Neuron (in vitro differentiated cells): ENCODE measurements at regions not wholly inside any gene's neighbourhood (a gene's known extent, or its start where the extent isn't known, plus 50 kb on each side); places are given as distances from the start of the nearest gene placed in this dataset.

Experiments used
- H2AFZ ChIP-seq: one replicate; pipeline ENCODE4 v1.6.1; 2013; ENCODE audit warnings: low read depth, mild to moderate bottlenecking, inconsistent platforms, low read length, moderate library complexity
- H3K27me3 ChIP-seq: one replicate; pipeline ENCODE4 v1.6.1; 2013; ENCODE audit warnings: low read length; ENCODE audit not compliant: insufficient read depth
- H3K36me3 ChIP-seq: one replicate; pipeline ENCODE4 v1.6.1; 2013; ENCODE audit warnings: low read length; ENCODE audit not compliant: insufficient read depth
- H3K4me1 ChIP-seq: one replicate; pipeline ENCODE4 v1.6.1; 2013; ENCODE audit warnings: low read length; ENCODE audit not compliant: insufficient read depth
- H3K4me3 ChIP-seq: 2 replicates; pipeline ENCODE4 v1.5.1; 2013; ENCODE audit warnings: mild to moderate bottlenecking, low read length, moderate library complexity
- H3K9me3 ChIP-seq: one replicate; pipeline ENCODE4 v1.6.1; 2013; ENCODE audit warnings: low read length

DNA sequence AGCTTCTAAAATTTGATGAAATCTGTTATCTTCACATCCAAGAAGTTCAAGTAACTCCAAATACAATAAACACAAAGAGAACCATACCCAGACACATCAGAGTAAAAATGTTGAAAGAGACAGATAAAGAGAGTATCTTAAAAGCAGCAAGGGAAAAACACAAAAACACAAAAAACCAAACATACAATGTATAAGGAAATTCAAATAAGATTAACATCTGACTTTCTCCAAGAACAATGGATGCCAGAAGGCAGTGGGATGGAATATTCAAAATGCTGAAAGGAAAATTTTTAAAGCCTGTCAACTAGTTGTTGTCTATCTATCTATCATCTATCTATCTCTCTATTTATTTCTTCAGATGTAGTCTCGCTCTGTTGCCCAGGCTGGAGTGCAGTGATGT, 72.4 kb upstream of the MKLN1 start:
- H2AFZ ChIP-seq = no peak overlapping the region
- no peak overlapping the region for H3K4me3 ChIP-seq
- peaks cover 2% of the 10 kb centered on the region for H3K9me3 ChIP-seq
- no peaks in the 10 kb centered on the region for H3K4me1 ChIP-seq
- H3K36me3 ChIP-seq = no peaks in the 10 kb centered on the region
- H3K27me3 ChIP-seq = no peaks in the 10 kb centered on the region

DNA sequence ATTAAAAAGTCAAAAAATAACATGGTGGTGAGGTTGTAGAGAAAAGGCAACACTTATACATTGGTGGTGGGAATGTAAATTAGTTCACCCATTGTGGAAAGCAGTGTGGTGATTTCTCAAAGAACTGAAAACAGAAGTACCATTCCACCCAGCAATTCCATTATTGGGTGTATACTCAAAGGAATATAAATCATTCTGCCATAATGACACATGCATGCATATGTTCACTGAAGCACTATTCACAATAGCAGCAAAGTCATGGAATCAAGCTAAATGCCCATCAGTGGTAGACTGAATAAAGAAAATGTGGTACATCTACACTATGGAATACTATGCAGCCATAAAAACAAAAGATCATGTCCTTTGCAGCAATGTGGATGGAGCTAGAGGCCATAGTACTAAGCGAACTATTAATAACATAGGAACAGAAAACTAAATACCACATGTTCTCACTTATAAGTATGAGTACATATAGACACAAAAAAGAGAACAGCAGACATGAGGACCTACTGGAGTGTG, 66.1 kb upstream of the MKLN1 start:
- Histone ChIP-seq H3K27me3 (no peaks in the 10 kb centered on the region), H3K36me3 (no peaks in the 10 kb centered on the region), H3K9me3 (no peaks in the 10 kb centered on the region), H3K4me3 (no peak overlapping the region), H2AFZ (no peak overlapping the region), H3K4me1 (no peaks in the 10 kb centered on the region)

DNA sequence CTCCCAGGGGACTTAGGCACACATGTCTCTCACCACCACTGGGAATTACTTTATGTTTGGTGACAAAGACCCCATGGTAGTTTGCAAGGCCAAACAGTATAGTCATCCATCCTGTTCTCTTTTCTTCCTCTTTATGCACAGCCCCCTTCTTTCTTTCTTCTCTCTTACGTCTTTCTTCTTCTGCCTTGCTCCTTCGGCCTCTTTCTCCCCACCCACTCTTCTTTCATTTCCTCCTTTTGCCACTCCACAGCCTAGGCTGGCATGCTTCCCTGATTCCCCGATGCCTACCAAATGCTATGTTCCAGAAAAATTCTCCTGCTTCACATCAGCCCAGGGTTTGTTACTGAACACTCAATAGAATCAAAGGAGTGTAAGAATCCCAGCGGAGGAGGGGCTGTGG, 62.4 kb upstream of the MKLN1 start:
- no peaks in the 10 kb centered on the region for H3K4me1 ChIP-seq
- H3K9me3 ChIP-seq = no peaks in the 10 kb centered on the region

DNA sequence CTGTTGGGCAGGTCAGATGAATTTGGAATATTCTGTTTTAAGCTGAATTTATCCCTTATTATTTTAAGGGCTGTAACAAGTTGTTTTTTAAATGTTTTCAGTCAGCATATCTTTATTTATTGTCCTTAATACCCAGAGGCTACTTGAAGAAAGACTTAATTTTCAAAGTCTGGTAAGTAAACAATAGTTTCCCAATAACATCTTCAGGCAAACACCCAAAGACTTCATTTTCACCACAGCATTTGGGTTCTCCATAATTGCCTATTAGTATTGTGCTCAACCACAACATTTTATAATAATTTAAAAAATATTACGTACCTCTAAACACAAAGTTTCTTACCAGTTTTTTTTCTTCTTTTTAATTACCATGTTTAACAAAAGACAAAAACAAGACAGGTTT, 60.0 kb upstream of the MKLN1 start:
- H3K27me3 ChIP-seq = no peaks in the 10 kb centered on the region
- H3K4me3 ChIP-seq = no peak overlapping the region
- H3K4me1 ChIP-seq = no peaks in the 10 kb centered on the region
- no peaks in the 10 kb centered on the region for H3K9me3 ChIP-seq
- H3K36me3 ChIP-seq = no peaks in the 10 kb centered on the region
- H2AFZ ChIP-seq = no peak overlapping the region

More for the DNA sequence above, 62.4 kb upstream of the MKLN1 start:
- Histone ChIP-seq H2AFZ (no peak overlapping the region), H3K36me3 (no peaks in the 10 kb centered on the region), H3K4me3 (no peak overlapping the region), H3K27me3 (no peaks in the 10 kb centered on the region)

DNA sequence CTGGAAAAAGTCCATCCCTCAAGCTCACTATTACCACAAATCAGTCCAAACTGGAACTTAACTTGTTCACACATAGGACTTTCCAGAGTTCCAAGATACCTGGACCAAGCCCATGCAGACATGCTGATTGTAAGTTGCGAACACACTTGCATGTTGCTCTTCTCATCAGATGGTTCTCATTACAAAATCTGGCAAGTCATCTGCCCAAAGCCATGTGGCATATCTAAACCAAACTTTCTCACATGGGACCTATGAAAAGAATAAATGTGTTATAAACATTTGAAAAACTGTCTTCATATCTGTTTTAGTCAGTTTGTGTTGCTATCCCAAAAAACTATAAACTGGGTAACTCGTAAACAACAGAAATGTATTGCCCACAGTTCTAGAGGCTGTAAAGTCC, 58.8 kb upstream of the MKLN1 start:
- Histone ChIP-seq H3K27me3 (no peaks in the 10 kb centered on the region), H3K4me1 (no peaks in the 10 kb centered on the region), H3K9me3 (no peaks in the 10 kb centered on the region), H3K36me3 (no peaks in the 10 kb centered on the region), H2AFZ (no peak overlapping the region), H3K4me3 (no peak overlapping the region)

DNA sequence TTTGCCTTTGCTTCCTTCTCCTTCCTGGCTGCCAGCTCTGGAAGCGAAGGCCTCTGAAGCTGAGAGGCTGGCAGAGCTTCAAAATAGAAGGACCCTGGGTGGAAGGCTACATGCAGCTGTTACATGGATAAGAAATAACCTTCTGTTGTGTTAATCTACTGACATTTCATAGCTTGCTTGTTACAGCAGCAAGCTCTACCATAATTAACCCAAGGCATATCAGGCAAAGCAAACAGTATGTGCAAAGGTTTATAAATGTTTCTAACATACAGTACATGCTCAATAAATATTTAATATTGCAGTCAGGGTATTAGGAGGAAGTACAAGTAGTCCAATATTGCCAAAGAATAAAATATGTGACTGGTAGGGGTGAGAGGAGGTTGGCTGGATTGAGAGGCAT, 55.6 kb upstream of the MKLN1 start:
- no peaks in the 10 kb centered on the region for H3K9me3 ChIP-seq
- H2AFZ ChIP-seq = no peak overlapping the region
- no peaks in the 10 kb centered on the region for H3K27me3 ChIP-seq
- no peak overlapping the region for H3K4me3 ChIP-seq
- no peaks in the 10 kb centered on the region for H3K36me3 ChIP-seq
- no peaks in the 10 kb centered on the region for H3K4me1 ChIP-seq

DNA sequence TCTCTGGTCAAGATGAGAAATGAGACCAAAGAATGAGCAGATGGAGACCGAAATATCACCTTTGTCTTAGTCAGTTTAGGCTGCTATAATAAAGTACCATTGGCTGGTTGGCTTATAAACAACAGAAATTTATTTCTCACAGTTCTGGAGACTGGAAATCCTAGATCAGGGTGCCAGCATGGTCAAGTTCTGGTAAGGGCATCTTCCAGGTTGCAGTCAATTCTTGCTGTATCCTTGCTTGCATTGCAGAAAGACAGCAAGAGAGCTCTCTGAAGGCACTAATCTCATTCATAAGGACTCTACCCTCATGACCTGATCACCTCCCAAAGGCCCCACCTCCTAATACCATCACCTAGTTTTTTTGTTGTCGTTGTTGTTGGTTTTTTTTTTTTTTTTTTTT, 52.7 kb upstream of the MKLN1 start:
- no peak overlapping the region for H2AFZ ChIP-seq
- no peaks in the 10 kb centered on the region for H3K4me1 ChIP-seq
- H3K4me3 ChIP-seq = no peak overlapping the region
- no peaks in the 10 kb centered on the region for H3K9me3 ChIP-seq
- no peaks in the 10 kb centered on the region for H3K27me3 ChIP-seq
- no peaks in the 10 kb centered on the region for H3K36me3 ChIP-seq

DNA sequence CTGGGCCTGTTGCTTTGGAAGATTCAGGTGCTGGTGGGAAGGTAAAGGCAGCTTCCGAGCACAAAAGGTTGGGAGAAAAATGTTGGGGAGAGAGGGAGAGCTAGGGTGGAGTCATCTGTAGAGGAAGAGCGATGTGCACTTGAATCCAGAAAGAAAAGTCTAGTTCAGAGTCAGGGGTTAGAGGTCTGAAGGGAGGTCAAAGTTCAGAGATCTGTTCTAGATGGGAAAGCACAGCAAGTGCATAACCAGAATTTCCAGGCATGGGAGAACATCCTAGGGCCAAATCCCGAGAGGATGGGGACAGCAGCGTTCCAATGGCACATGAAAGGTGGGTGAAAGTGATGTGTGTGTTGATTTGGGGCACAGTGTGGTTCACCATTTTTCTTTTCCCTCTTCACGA, 51.5 kb upstream of the MKLN1 start:
- Histone ChIP-seq H3K4me3 (no peak overlapping the region), H3K9me3 (no peaks in the 10 kb centered on the region), H3K36me3 (no peaks in the 10 kb centered on the region), H2AFZ (no peak overlapping the region), H3K27me3 (no peaks in the 10 kb centered on the region), H3K4me1 (no peaks in the 10 kb centered on the region)

DNA sequence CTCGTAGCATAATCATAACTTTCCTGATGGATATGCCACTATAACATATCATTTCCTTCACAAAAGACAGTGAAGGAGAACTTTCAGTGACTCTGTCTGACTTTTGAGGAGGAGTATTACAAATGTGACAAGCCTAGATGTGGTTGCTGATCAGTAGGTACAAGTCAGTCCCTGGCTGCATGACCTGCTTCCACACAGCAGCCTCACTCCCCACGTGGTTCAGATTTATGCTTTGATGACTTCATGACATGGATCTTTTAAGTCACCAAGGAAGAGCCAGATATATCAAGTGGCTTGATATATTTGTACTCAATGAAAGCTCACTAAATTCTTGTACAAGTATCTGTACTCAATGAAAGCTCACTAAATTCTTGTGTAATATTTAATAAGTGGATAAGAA, 50.9 kb upstream of the MKLN1 start:
- no peaks in the 10 kb centered on the region for H3K4me1 ChIP-seq
- no peaks in the 10 kb centered on the region for H3K36me3 ChIP-seq
- H3K9me3 ChIP-seq = no peaks in the 10 kb centered on the region
- no peak overlapping the region for H2AFZ ChIP-seq
- H3K27me3 ChIP-seq = no peaks in the 10 kb centered on the region
- no peak overlapping the region for H3K4me3 ChIP-seq
